ENCODE measurements at regions not wholly inside any gene's neighbourhood (a gene's known extent, or its start where the extent isn't known, plus 50 kb on each side); places are given as distances from the start of the nearest gene placed in this dataset.

DNA sequence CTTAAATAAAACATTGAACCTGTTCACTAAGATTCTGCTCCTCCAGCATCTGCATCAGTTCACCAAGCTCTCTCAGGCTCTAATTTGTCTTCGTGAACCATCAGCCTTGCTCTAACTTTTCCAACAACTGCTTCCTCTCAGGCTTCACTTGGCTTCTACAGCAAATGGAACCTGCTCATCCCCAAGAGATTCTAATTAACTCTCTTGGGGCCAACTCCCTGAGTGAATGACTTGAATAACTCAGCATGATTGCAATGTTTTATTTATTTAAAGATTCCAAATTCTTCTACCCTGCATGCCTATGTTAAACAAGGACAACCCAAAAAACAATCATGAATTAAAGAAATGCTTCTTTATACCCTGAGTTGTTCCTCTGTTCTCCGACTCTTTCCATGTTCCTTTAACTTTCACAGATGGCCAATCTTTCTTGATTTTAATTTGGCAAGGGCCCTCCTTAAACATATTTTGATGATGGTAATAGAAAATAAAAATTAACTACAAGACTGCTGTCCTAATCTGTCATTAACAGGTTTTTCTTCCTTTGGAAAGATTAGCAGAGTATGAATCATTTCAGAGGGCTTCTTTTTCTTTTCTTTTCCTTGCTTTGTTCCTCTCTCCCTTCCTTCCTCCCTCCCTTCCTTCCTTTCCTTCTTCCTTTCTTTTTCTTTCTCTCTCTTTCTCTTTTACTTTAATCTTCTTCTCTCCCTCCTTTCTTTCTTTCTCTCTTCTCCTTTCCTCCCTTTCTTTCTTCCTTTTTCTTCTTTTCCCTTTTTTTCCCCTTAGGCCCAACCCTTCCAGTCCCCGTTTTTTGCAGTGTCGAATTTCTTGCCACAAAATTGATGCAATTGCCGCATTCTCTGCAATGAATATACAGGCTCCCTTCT is 195.0 kb upstream of the RHOBTB1 start:
- DNase-seq: no peak

DNA sequence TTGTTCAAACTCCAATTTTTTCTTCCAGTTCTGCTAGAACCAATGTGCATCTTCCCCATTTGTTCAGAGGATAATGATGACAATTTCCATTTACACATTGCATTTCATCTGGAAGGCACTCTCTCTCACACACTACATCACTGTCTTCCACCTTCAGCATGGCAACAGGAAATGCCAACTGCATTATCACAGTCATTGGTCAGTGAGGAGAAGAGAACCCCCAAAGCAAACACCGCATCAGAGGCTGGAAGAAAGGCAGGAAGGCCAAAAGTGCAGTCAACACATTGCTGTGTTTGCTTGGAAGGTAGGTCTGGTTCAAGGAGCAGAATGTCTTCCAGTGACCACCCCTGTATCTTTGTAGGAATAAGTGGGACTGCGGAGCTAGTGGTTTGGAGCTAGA is 192.2 kb upstream of the RHOBTB1 start:
- no peak for DNase-seq

DNA sequence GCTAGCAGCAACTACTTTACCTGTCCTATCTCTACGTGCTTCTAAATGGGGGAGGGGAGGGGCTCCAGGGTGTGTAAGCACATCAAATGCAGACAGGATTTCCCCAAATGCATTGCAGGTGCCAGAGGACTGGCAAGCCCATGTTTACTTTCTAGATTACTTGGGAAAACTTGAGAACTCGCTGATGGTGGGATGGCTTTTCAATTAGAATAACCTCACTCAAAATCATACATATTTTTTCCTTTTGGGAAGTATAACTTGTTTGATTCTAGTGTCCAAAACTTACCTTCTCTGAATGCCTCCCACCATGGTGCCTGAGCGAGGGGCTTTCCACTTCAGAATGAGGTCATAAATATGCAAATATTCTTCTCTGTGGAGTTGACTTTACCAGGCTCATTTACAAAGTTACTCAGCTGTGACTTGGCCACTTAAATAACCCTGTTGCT is 191.3 kb upstream of the RHOBTB1 start:
- no peak for DNase-seq

DNA sequence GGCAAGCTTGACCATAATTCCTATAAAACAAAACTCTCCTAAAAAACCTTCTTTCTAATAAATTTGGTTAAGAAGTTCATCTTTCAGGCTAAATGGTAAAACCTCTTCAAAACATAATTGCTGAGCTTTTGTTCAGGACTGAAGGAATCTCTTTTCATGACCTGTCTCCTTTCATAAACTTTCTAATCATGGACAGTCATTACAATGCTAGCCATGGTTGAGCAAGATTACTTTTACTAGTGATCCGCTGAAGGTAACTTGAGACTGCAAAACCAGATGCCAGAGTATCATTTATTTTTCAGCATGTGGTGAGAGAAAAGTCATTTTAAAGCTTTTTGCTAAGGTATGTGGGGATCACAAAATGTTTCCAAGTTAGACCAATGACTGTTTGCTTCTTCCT is 186.4 kb upstream of the RHOBTB1 start:
- no peak for DNase-seq

DNA sequence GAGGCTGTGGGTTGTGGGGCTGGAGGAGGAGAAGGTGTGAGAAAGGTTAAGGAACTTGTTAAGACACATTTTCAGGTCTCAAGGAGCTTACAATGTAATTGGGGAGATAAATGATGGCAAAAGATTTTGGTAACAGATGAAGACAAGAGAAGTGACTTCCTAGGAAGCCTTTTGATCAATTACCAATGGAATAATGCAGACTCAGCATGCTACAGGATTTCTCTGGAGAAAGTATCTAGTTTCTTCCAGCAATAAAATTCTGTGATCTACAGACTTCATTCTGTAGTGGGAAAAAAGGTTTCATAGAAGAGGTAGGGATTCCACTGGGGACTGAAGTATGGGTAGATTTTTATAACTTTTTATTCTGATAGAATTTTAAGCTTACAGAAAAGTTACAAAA is 184.2 kb upstream of the RHOBTB1 start:
- no peak for DNase-seq

DNA sequence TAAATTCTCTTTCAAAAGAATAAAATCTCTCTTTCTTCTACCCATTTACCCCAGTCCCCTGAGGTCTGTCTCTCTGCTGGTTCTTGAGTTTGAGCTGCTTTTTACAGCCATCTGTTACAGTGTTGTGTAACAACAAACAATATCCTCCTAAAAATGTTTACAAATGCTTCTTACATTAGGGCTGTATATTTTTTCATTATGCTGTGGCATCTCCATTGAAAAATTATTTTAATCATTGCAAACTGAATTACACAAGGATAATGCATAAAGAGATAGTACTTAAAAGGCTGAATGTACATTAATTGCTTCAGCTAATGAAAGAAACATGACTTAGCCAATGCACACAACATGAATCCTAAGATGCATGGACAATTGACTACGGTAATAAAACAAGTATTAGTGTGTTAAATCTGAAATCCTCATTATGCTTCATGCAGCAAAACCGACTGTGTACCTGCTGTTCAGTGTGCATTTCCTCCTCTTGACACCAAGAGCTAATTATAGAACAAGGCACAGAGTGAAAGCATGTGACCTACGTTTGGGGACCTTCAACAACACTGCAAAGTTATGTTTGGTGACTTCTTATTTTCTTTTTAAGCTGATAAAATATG is 181.7 kb upstream of the RHOBTB1 start:
- DNase-seq: no peak

DNA sequence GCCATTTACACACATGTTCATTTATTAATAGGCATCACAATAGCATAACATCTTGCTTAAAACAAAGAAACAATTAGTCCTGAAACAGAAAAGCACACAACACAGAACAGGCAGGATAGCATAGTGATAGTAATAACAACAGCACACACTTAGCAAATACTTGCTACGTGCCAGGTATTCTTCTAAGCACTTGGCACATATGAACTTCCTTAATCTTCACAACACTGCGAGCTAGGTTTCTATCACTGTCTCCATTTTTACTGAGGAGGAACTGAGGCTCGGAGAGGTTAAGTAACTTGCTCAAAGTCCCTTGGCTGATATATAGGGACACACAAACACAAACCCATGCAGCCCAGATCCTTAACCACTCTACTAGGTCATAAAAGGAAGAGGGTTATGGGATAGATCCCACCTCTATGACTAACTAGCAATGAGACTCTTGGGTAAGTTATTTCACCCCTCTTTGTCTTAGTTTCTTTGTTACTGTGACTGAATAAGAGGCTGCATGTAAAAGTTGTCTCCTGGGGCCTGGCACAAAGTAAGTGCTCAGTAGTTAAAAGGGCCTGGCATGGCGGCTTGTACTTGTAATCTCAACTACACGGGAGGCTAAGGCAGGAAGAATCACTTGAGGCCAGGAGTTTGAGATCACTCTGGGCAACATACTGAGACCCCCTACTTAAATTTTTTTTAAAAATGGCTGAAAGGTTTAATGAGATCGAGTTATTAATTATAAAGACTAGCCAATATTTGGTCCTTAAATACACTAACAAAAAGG is 181.0 kb upstream of the RHOBTB1 start:
- DNase-seq: no peak

DNA sequence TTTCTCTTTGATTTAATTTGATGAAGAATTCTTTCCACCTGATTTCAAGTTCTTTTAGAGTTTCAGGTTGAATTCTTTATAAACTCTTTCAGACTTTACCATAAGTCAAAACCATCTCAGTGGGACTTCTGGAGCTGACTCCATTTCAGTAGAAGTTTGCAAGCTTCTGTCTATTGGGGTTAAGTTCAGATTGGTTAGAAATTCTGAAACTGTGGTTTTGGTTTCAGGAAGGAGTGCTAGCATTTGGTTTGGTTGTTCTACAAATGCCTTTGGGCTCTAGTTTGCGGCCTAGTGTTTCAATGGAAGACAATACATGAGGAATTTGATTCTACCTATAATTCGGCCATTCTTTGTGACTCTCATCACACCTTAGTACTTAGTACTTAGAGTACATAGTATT is 176.8 kb upstream of the RHOBTB1 start:
- DNase-seq: no peak

DNA sequence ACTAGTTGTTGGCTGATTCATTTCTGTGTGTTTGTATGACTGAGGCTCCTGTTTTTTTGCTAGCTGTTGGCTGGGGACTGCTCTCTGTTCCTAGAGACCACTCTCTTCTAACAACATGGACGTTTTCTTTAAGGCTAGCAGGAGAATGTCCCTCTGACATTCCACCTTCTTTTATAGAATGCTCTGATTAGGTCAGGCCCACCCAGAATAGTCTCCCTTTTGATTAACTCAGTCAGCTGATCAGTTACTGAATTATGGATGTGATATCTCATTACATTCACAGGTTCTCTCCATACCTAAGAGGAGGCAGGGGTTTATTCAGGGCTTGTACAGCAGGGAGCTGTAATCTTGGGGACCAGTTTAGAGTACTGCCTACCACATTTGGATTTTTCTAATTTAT is 175.6 kb upstream of the RHOBTB1 start:
- no peak for DNase-seq

DNA sequence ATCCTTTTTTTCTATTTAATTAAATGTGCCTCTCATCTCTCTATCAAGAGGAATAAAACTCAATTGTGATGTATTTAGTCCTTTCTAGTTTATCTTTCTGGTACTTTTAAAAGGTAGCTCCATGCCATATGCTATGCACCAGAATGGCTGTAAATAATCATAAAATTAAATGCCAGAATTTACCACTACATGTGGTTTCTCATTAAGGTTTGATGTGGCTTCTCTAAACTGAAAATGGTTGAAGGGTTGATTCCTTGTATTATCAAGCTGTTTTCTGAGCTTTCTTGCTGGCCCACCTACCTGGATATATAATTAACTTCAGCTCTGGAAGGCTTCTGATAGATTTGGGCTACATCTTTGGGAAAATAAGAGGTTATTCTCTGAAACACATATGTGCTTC is 171.9 kb upstream of the RHOBTB1 start:
- no peak for DNase-seq

DNA sequence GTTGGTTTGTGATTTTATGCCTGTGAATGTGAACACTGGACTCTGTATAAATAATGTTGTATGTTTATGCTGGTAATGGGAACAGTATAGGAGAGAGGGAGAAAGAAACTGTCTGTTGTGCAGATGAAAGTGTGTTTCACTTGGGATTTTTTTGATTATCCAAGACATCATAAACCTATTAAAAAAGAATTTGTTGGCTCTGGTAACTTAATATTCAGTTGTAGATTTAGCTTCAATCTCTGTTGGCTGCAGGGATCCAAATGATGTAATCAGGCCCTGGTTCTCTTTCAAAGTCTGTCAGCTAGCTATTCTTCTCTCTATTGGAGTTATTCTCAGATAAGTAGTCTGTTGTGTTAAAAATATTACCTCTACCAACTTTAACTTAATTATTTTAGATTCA is 168.8 kb upstream of the RHOBTB1 start:
- no peak for DNase-seq

DNA sequence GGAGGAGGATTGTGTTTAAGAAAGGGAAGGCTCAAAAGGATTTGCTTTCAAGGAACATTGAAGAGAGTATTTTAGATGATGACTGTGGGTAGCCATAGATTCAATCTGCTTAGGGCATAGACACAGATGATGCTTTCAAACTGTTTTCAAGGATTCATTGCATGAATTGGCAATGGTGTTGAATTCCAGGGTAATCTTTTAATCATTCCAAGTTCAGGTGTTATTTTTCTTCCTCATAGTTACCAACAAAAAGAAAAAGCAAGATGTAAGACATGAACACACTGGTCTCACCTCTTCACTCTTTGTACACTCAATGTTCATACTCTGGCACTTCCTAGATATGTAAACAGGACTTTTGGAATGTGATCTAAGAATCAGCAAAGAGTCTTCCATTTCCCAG is 167.0 kb upstream of the RHOBTB1 start:
- no peak for DNase-seq

DNA sequence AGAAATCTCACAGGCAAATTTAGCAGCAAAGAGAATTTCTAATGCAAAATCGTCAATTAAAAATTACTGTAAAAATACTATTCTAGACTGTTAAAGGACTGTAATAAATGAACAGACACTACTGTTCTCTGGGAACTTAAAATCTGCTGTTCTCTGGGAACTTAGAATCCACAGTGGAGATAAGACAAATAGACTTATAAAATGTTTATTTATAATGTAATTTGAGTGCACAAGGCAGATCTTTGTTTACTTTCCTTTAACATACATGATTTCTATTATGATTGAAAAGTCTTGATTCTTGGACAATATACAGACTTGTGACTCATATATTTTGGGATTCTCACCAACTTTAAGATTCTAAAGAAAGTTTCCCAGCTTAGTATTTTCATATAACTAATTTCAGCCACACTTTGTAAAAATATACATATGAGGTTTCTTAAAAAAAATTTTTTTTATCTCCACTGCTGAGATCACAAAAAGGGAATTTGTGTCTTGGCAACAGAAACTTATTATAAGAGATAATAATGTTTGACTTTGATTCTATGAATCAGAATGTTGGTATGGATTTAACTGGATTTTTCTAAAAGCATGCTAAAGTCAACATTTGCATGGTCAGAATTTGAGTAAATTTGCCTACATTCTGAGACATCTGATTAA is 166.3 kb upstream of the RHOBTB1 start:
- DNase-seq: no peak

DNA sequence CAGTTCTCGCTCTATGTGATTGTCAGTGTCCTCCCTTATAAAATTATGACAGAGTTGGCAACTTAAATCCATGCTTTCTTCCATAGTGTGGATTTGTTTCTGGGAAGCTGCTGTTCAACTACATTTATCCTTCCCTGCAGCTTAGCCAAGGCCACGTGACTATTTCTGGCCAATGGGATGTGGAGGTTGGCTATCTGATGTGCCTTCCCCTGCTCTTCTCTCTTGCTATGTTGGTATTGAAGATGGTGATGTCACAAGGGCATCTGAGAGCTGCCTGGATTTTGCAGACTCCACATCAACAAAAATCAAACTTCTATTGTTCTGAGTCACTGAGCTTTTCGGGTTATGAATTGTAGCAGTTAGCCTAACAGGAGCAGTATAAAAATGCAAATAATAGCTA is 164.9 kb upstream of the RHOBTB1 start:
- no peak for DNase-seq

DNA sequence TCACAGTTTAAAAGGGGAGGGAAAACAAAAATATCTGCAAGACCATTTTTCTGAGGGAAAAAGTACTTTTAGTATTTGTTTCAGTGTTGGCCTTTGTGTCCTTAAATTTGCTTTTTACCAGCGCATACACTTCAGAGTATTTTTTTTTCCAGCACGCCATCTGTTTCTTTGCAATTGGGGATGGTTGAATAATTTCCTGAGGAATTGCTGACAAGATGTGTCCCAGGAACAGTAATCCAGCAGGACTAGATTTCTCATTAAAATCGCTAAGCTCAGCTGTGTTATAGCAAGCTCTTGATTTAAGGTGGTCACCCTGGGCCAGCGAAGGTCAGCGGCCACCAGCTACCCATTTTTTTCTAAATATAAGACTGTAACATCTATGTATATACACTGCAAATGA is 156.9 kb upstream of the RHOBTB1 start:
- DNase-seq: no peak

DNA sequence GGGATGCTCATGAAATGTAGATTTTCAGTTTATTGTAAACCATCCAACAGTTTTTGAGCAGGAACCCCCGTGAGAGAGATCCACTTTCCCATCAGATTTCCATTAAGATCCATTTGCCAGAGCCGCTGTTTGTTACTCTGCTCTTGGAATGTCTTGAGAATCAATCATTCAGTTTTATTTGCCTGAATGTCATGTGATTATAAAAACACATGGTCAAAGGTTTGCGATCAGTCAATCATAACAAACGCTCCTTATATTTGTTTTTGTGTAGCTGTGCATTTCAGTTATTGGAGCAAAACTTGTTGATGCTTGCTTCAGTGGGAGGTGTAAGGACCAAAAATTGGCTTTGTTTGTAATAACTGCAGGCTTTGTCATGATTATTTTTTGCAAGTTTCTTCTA is 155.8 kb upstream of the RHOBTB1 start:
- DNase-seq: no peak

DNA sequence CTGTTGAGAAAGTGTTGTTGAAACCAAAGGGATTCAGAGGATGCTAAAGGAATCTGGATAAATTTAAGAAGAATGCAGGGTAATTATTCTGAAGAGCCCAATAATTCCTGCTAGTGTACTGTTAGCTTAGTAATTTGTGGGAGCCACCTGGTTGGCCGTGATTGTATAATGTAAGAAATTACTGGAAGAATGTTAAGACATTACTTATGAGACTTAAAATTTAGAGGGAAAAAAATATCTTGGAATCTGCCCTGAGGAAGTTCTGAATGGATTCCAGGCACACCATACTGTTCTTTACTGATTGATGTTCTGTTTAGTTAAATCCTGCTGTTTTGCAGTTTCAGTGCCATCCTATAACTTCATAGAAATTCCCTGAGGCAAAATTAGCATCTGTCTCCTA is 155.0 kb upstream of the RHOBTB1 start:
- no peak for DNase-seq

DNA sequence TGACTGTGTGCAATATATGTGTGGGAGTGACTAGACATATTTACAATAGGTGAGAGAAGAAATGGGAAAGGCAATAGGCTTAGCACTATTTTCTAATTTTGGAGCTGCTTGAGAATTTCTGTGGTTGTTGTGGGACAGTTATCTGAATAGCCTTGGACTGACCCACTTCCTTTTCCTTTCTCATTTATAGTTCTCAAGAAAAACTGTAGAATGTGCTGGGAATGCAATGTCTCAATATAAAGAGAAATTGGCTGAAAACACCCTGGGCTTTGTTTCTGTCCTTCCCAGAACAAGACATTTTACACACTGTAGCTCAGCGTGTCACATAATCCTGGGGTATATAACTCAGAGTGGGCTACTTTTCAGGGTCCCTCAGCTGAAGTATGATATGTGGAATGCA is 153.0 kb upstream of the RHOBTB1 start:
- DNase-seq: no peak

DNA sequence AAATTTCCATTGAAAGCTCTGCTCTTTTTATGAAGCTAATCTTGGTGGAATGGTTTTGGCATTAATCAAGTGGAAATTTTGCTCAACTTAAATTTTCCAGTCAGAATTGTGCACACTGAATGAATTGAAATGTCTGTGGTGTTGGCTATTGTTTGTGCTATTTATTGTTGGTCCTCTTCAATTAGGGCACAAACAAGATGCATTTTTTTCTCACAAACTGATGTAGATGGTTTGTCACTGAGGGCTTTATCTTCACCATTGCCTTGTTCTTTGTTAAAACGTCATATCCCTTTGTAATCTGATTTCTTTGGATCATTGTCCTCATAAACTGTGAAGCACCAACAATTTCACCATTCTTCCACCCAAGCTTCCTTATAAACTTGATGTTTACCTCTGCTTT is 152.1 kb upstream of the RHOBTB1 start:
- no peak for DNase-seq

DNA sequence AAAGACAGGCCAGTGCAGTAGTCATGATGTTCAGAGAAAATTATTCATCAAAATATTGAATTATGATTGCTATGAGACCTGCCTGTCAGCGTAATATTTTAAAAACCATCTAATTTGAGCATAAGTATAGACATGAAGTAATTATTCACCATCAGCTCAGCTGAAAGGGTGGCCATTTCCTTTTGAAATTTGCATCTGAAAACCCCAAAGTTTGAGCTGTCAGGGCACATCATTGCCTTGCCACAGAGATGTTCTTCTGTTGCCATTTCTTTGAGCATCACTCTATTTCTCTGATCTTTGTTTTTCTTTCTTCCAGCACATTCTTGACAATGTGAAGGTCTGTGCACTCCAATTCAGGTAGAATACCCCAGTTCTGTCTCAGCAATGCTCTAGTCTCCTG is 147.5 kb upstream of the RHOBTB1 start:
- DNase-seq: no peak

DNA sequence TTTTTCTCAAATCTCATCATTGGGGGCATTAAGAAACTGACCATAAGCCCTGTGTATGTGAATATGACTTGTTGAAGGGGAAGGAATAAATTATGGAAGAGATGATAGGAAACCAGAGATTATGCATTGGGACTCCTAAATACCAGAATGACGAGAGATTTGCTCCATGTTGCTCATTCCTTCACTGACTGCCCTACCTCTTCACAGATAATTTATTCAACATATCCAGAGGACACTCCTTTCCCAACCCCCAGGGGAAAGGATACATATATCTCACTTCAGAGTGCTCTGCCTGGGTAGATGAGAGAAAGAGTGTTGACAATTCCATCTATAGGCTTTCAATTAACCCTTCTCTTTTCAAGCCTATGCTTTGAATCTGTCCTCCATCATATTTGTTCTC is 145.3 kb upstream of the RHOBTB1 start:
- no peak for DNase-seq

DNA sequence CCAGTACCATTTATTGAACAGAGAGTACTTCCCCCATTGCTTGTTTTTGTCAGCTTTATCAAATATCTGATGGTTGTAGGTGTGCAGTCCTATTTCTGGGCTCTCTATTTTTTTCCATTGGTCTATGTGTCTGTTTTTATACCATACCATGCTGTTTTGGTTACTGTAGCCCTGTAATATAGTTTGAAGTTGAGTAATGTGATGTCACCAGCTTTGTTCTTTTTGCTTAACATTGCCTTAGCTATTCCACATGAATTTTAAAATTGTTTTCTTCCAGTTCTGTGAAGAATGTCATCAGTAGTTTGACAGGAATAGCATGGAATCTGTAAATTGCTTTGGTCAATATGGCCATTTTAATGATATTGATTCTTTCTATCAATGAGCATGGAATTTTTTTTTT is 140.5 kb upstream of the RHOBTB1 start:
- DNase-seq: no peak

DNA sequence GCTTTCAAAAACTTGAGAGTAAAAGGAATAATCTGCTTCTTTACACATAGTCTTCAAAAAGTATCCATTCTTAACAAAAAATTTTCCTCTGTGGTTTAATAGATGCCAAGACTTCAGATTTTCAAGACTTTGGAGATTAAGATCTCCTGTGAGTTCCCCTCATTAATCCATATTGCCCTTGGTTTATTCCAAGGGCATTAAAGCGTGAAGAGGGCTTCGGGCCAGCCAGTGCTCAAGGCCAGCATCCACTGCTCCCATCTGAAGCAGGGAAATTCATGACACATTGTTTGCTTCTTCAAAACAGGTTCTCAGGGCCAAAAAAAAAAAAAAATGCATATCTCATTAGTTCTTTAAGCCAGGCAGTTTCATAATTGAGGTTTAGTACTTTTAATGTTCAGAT is 137.3 kb upstream of the RHOBTB1 start:
- DNase-seq: no peak
